SK-N-SH (cell line): ENCODE measurements at regions not wholly inside any gene's neighbourhood (a gene's known extent, or its start where the extent isn't known, plus 50 kb on each side); places are given as distances from the start of the nearest gene placed in this dataset.

ENCODE experiments used
- CTCF ChIA-PET: fragments of 300-600, 350-600 bp; formaldehyde crosslinking; extraction: SDS; loops from one replicate; lab custom pipeline; 2021; lab: Yijun Ruan, JAX
- POLR2A ChIA-PET: fragments of 350-600 bp; sonication (Branson Sonifier 250); formaldehyde crosslinking; extraction: SDS; loops from one replicate; lab custom pipeline; 2020; ENCODE audit warnings: antibody characterized with exemption, inconsistent platforms; lab: Yijun Ruan, JAX
- DNase-seq: peaks from one replicate; pipeline ENCODE4 v3.0.0; 2012
- H2AFZ ChIP-seq: fragments of 200-600 bp; sonication (generic); 2 replicates; pipeline ENCODE4 v1.8.1; 2016; ENCODE audit warnings: antibody characterized with exemption, mild to moderate bottlenecking, low read depth
- H3F3A ChIP-seq: fragments of 200-600 bp; sonication (generic); replicated peaks from 2 replicates; pipeline ENCODE3; 2016; ENCODE audit warnings: antibody characterized with exemption, mild to moderate bottlenecking; ENCODE audit not compliant: insufficient read depth
- H3K27ac ChIP-seq, 2 experiments: fragments of 200-500 bp in 1 of 2; fragments of 200-600 bp in 1 of 2; sonication (Bioruptor generic) in 1 of 2; sonication (generic), shearing (Covaris generic) in 1 of 2; 2 replicates each; pipeline versions ENCODE4 v1.5.1 to v1.6.1; 2014 to 2016; ENCODE audit warnings: low read depth in 2 of 2, inconsistent platforms in 1 of 2, low read length in 1 of 2, mild to moderate bottlenecking in 1 of 2, mixed read lengths in 1 of 2
- H3K27me3 ChIP-seq: fragments of 200-600 bp; sonication (generic), shearing (Covaris generic); 2 replicates; pipeline ENCODE4 v1.6.1; 2016; ENCODE audit warnings: mixed run types; ENCODE audit not compliant: insufficient read depth
- H3K36me3 ChIP-seq, 2 experiments: fragments of 200-500 bp in 1 of 2; fragments of 200-600 bp in 1 of 2; sonication (Bioruptor generic) in 1 of 2; sonication (generic) in 1 of 2; replicated peaks in 1 of 2; 2 replicates each; pipeline versions ENCODE3 to v1.5.1; 2014 to 2016; ENCODE audit warnings: low read length in 1 of 2, mild to moderate bottlenecking in 1 of 2; ENCODE audit not compliant: insufficient read depth in 2 of 2, control insufficient read depth in 1 of 2
- H3K4me1 ChIP-seq, 2 experiments: fragments of 200-500 bp in 1 of 2; fragments of 200-600 bp in 1 of 2; sonication (Bioruptor generic) in 1 of 2; sonication (generic), shearing (Covaris generic) in 1 of 2; 2 replicates each; pipeline versions ENCODE4 v1.5.1 to v1.6.1; 2014 to 2016; ENCODE audit warnings: low read depth in 1 of 2, low read length in 1 of 2, mixed run types in 1 of 2; ENCODE audit not compliant: insufficient read depth in 2 of 2, control insufficient read depth in 1 of 2
- H3K4me2 ChIP-seq: fragments of 200-600 bp; sonication (generic), shearing (Covaris generic); 2 replicates; pipeline ENCODE4 v1.6.1; 2017; ENCODE audit warnings: mixed run types
- H3K4me3 ChIP-seq, 2 experiments: fragments of 200-500 bp in 1 of 2; fragments of 200-600 bp in 1 of 2; sonication (Bioruptor generic) in 1 of 2; sonication (generic), shearing (Covaris generic) in 1 of 2; 2 replicates each; pipeline versions ENCODE4 v1.5.1 to v1.8.1; 2014 to 2016; ENCODE audit warnings: low read depth in 2 of 2, inconsistent platforms in 1 of 2, low read length in 1 of 2, mild to moderate bottlenecking in 1 of 2, mixed read lengths in 1 of 2, moderate library complexity in 1 of 2
- H3K79me2 ChIP-seq: fragments of 200-600 bp; sonication (generic); 2 replicates; pipeline ENCODE4 v1.8.1; 2017; ENCODE audit warnings: mild to moderate bottlenecking; ENCODE audit not compliant: insufficient read depth
- H3K9ac ChIP-seq: fragments of 200-600 bp; sonication (generic); 2 replicates; pipeline ENCODE4 v1.6.1; 2017; ENCODE audit warnings: mixed run types
- H3K9me2 ChIP-seq: fragments of 200-600 bp; sonication (generic); 2 replicates; pipeline ENCODE4 v1.6.1; 2017; ENCODE audit warnings: mixed run types
- H3K9me3 ChIP-seq: fragments of 200-600 bp; sonication (generic); 2 replicates; pipeline ENCODE4 v1.6.1; 2017; ENCODE audit warnings: mixed run types, mild to moderate bottlenecking, moderate library complexity
- H4K20me1 ChIP-seq: fragments of 200-600 bp; sonication (generic); 2 replicates; pipeline ENCODE4 v1.6.1; 2017; ENCODE audit warnings: mild to moderate bottlenecking, mixed run types; ENCODE audit not compliant: insufficient read depth
- EP300 ChIP-seq, 2 experiments: IDR thresholded peaks; 2 replicates each; pipeline versions ENCODE4 v1.4.0 to v1.6.1; 2012; ENCODE audit warnings: borderline replicate concordance in 1 of 2, low read depth in 1 of 2, low read length in 1 of 2
- EZH2phosphoT487 ChIP-seq: fragments of 200-600 bp; sonication (generic); IDR thresholded peaks from 2 replicates; pipeline ENCODE4 v1.6.1; 2017; ENCODE audit warnings: low read depth, mixed run types, mild to moderate bottlenecking, antibody characterized with exemption, moderate library complexity, borderline replicate concordance
- FOXJ3 ChIP-seq: sonication (generic); formaldehyde crosslinking; IDR thresholded peaks from 2 replicates; pipeline ENCODE4 v1.5.1; 2020; ENCODE audit warnings: mild to moderate bottlenecking, missing genetic modification reagents
- GATA2 ChIP-seq: sonication (generic); formaldehyde crosslinking; IDR thresholded peaks from 2 replicates; pipeline ENCODE4 v1.5.0; 2020; ENCODE audit warnings: mild to moderate bottlenecking, missing genetic modification reagents
- IRF3 ChIP-seq: fragments of 150-350 bp; IDR thresholded peaks from 2 replicates; pipeline ENCODE4 v1.6.1; 2016; ENCODE audit warnings: mild to moderate bottlenecking, low read depth, low read length
- JUND ChIP-seq: IDR thresholded peaks from 2 replicates; pipeline ENCODE4 v1.4.0; 2012
- MEF2A ChIP-seq: IDR thresholded peaks from 2 replicates; pipeline ENCODE4 v1.4.0; 2012; ENCODE audit warnings: low read depth, borderline replicate concordance
- MXI1 ChIP-seq: IDR thresholded peaks from 2 replicates; pipeline ENCODE4 v1.6.1; 2012; ENCODE audit warnings: mild to moderate bottlenecking, low read depth, low read length, improper control_type of control experiment
- REST ChIP-seq: IDR thresholded peaks from 2 replicates; pipeline ENCODE4 v1.6.1; 2012; ENCODE audit warnings: mild to moderate bottlenecking, low read depth, low read length, moderate library complexity
- SIN3A ChIP-seq: IDR thresholded peaks from 2 replicates; pipeline ENCODE4 v1.6.1; 2012; ENCODE audit warnings: low read depth, mild to moderate bottlenecking, low read length, moderate library complexity, borderline replicate concordance
- TAF1 ChIP-seq: IDR thresholded peaks from 2 replicates; pipeline ENCODE4 v1.6.1; 2012; ENCODE audit warnings: low read depth, mild to moderate bottlenecking, low read length, moderate library complexity, borderline replicate concordance
- YY1 ChIP-seq: IDR thresholded peaks from 2 replicates; pipeline ENCODE4 v1.4.0; 2012; ENCODE audit warnings: low read depth, mild to moderate bottlenecking
- ZBTB33 ChIP-seq: IDR thresholded peaks from 2 replicates; pipeline ENCODE4 v1.4.0; 2012; ENCODE audit warnings: low read depth, borderline replicate concordance
- WGBS: methylation state at CpG from one replicate; pipeline ENCODE4 v1.1.6; 2017; ENCODE audit warnings: low lambda C conversion rate; 5-methylcytosine and 5-hydroxymethylcytosine counted together

GRCh38 chr22:47678636-47679287, 916.3 kb downstream of the TBC1D22A start:
- no peak overlapping the region for H3K27ac ChIP-seq
- ChIA-PET POLR2A (no interaction called here), CTCF (no interaction called here)
- H2AFZ ChIP-seq: no peak overlapping the region
- no peaks in the 10 kb centered on the region for H3K9me2 ChIP-seq
- no peaks in the 10 kb centered on the region for H3K9me3 ChIP-seq
- TF ChIP-seq JUND (no peak), EP300 (IDR thresholded peaks at IDR 0.05; ENCODE audit: borderline replicate concordance in 1 of 2, low read depth in 1 of 2, low read length in 1 of 2) (no peak), GATA2 (CRISPR knock-in tag) (no peak), MEF2A (no peak)
- no peak overlapping the region for H3K9ac ChIP-seq
- no peaks in the 10 kb centered on the region for H3F3A ChIP-seq
- H3K4me3 ChIP-seq: no peak overlapping the region
- no peak overlapping the region for H3K4me2 ChIP-seq
- no peaks in the 10 kb centered on the region for H3K27me3 ChIP-seq
- 37% methylated on average over 6 of the region's 7 CpGs for WGBS
- H3K4me1 ChIP-seq: peaks cover 0 to 2% of the 10 kb centered on the region in 2 experiments; a peak in 1 of 4 replicates
- no peaks in the 10 kb centered on the region for H4K20me1 ChIP-seq
- DNase-seq: no peak
- no peaks in the 10 kb centered on the region for H3K79me2 ChIP-seq
- no peaks in the 10 kb centered on the region for H3K36me3 ChIP-seq

- Histone ChIP-seq H3K9me2 (no peaks in the 10 kb centered on the region), H3K4me1 (peaks cover 0 to 7% of the 10 kb centered on the region in 2 experiments; a peak in 1 of 4 replicates), H3K36me3 (no peaks in the 10 kb centered on the region), H3K9me3 (no peaks in the 10 kb centered on the region), H3K9ac (no peak overlapping the region), H3K79me2 (no peaks in the 10 kb centered on the region), H2AFZ (no peak overlapping the region), H4K20me1 (no peaks in the 10 kb centered on the region), H3K27me3 (no peaks in the 10 kb centered on the region), H3K4me3 (no peak overlapping the region), H3K4me2 (no peak overlapping the region), H3F3A (no peaks in the 10 kb centered on the region), H3K27ac (no peak overlapping the region)
- TF ChIP-seq IRF3: no peak
- ChIA-PET POLR2A (no interaction called here), CTCF (no interaction called here)
- no peak for DNase-seq
- 36% methylated on average over 6 of the region's 6 CpGs for WGBS
These were observed 915.6 kb downstream of the TBC1D22A start for GRCh38 chr22:47678048-47678447.

GRCh38 chr22:47676685-47677084, 914.2 kb downstream of the TBC1D22A start:
- POLR2A ChIA-PET: no interaction called here
- Histone ChIP-seq H3K36me3 (no peaks in the 10 kb centered on the region), H3K9ac (no peak overlapping the region), H3K4me2 (no peak overlapping the region), H3K27me3 (no peaks in the 10 kb centered on the region), H3K27ac (no peak overlapping the region), H3K4me3 (no peak overlapping the region), H3K9me2 (no peaks in the 10 kb centered on the region), H3K4me1 (peaks cover 0 to 10% of the 10 kb centered on the region in 2 experiments; a peak in 1 of 4 replicates), H2AFZ (no peak overlapping the region), H3K9me3 (no peaks in the 10 kb centered on the region), H3K79me2 (no peaks in the 10 kb centered on the region), H3F3A (no peaks in the 10 kb centered on the region), H4K20me1 (no peaks in the 10 kb centered on the region)
- CTCF ChIA-PET: no interaction called here
- 45% methylated on average over 3 of the region's 3 CpGs for WGBS
- DNase-seq: no peak
- TF ChIP-seq EZH2phosphoT487 (no peak), REST (no peak), IRF3 (no peak), SIN3A (no peak), YY1 (no peak), ZBTB33 (no peak), FOXJ3 (CRISPR knock-in tag) (no peak), MXI1 (no peak), TAF1 (no peak)
